AG09319 (cell line): ENCODE measurements at regions not wholly inside any gene's neighbourhood (a gene's known extent, or its start where the extent isn't known, plus 50 kb on each side); places are given as distances from the start of the nearest gene placed in this dataset.
"Not testable (repeated sequence)": the region's sequence is repeated elsewhere in the genome, so short reads cannot be mapped to it uniquely, and the experiment has no call there.

ENCODE experiments used
- DNase-seq: peaks from one replicate; pipeline ENCODE4 v3.0.0-alpha.2; 2010; ENCODE audit warnings: low read depth; ENCODE audit errors: extremely low read depth
- TF ChIP-seq, protein P1 (sequence below): IDR thresholded peaks from 2 replicates; pipeline ENCODE4 v1.5.1; 2011; ENCODE audit warnings: low read depth, mild to moderate bottlenecking, inconsistent platforms, low read length, moderate library complexity

DNA sequence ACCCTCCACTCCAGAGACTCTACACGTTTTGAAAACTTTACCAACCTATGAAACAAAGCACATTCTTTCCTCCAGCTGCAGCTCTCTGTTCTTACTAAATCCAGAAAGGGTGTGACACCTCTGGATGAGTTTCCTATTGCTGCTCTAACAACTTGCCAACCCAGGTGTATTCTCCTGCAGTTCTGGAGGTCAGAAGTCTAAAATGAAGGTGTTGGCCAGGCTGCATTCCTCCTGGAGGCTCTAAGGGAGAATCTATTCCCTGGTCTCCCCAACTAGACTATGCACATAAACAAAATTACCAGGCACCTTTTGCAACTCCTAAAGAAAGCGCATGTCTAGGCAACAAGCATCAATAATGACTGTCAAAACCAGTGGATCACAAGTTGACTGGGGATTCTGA, 128.8 kb downstream of the NUFIP1 start:
- TF ChIP-seq, protein P1, sequence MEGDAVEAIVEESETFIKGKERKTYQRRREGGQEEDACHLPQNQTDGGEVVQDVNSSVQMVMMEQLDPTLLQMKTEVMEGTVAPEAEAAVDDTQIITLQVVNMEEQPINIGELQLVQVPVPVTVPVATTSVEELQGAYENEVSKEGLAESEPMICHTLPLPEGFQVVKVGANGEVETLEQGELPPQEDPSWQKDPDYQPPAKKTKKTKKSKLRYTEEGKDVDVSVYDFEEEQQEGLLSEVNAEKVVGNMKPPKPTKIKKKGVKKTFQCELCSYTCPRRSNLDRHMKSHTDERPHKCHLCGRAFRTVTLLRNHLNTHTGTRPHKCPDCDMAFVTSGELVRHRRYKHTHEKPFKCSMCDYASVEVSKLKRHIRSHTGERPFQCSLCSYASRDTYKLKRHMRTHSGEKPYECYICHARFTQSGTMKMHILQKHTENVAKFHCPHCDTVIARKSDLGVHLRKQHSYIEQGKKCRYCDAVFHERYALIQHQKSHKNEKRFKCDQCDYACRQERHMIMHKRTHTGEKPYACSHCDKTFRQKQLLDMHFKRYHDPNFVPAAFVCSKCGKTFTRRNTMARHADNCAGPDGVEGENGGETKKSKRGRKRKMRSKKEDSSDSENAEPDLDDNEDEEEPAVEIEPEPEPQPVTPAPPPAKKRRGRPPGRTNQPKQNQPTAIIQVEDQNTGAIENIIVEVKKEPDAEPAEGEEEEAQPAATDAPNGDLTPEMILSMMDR: no peak
- no peak for DNase-seq

DNA sequence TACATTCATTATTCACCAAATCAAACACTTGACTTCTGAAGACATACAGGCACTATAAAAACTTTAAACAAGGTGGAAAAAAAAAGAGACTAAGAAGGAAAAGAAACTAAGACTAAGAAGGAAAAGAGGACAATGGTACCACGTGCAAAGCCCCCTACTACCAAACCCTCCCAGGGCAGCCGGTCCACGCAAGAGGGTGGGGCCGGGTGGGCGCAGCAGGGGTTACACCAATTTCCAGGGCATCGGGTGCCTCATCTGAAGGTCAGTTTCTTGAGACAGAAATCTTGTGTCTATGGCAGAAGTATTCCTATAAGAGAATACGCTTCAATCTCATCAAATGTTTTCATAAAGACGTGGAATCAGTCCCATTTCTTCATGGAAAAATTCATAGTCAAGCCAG, 131.5 kb downstream of the NUFIP1 start:
- TF ChIP-seq, protein P1: no peak
- DNase-seq: no peak

DNA sequence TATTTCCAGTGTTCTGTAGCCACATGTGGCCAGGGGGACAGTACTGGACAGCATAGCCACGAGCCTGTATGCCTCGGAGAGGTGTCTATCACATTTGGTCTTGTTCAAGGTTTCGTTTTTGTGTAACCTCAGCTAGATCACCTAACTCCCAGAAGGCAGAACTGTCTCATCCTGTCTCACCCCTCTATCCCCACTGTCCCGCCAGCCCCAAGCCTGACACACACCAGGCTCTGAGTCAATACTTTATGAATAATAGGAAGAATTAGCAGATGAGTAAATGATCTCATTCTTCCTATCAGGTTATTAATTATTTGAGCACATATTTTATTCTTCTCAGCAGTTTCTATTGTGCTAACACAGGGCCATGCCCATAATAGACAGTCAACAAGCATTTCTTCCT, 132.2 kb downstream of the NUFIP1 start:
- no peak for DNase-seq
- TF ChIP-seq, protein P1: no peak

DNA sequence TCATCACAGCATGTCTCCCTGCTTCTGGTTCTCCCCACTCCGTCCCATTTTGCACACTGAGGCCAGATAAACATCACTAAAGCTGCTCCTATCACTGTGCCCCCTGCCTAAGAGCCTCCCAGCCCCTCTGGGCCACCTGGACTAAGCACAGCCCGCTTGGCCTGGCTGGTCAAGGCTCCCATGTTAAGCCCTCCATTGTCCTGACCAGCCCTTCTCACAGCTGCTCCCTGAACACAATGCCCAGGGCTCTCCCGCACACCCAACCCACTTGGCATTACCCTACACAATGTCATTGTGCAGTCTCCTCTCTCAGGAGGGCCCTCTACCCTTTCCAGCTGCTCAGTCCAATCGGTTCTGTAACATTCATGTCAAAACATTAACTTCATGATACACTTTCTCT, 133.4 kb downstream of the NUFIP1 start:
- DNase-seq: no peak
- TF ChIP-seq, protein P1: no peak

DNA sequence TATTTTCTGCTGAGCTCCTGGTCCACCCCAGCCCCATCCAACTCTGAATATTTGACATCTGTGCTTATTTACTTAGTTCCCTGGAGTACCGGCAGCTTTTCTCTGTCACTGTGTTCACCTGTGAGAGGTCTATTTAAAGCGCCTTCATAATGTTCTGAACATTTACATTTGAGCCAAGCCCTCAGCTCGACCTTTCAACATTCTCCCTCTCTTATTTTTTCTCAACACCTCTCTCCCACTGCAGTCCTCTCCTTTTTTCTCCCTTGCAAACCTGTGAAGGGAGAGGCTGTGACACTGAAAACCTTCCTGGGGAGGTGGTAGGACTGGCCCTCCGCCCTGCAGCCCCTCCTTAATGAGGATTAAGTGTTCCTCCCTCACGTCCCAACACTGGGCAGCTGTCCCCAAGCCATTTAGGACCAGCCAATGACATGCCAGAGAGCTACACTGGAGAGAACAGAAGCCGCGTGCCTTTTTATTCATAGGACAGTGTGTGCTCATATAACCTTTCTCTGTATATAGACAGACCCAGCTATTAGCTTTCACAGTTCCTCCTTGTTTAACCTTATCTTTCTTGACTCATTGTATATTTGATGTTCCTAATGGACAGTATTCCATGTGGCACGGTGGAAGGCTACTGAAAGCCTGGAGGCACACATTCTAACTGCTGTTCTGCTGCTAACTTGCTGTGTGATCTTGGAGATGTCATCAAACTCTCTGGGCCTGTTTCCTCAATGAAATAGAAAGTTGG, 134.8 kb downstream of the NUFIP1 start:
- DNase-seq: no peak
- TF ChIP-seq, protein P1: no peak

DNA sequence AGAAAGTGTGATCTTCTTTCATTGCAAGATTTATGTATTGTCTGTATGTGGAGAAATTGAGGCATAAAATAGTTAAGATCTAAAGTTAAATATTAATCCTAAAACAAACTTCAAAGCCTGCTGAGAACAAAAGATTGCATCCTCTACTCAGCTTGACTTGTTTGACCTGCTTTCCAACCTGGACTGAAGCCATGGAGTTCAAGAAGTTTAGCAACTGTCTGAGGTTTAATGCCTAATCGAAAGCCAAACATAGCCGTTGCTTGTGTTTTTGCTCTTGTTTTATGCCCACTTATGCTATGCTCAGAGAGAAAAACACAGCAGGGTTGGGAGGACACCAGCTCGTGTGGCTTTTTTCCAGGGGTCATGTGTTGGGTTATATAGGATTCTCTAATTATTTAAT, 135.6 kb downstream of the NUFIP1 start:
- TF ChIP-seq, protein P1: no peak
- DNase-seq: no peak

DNA sequence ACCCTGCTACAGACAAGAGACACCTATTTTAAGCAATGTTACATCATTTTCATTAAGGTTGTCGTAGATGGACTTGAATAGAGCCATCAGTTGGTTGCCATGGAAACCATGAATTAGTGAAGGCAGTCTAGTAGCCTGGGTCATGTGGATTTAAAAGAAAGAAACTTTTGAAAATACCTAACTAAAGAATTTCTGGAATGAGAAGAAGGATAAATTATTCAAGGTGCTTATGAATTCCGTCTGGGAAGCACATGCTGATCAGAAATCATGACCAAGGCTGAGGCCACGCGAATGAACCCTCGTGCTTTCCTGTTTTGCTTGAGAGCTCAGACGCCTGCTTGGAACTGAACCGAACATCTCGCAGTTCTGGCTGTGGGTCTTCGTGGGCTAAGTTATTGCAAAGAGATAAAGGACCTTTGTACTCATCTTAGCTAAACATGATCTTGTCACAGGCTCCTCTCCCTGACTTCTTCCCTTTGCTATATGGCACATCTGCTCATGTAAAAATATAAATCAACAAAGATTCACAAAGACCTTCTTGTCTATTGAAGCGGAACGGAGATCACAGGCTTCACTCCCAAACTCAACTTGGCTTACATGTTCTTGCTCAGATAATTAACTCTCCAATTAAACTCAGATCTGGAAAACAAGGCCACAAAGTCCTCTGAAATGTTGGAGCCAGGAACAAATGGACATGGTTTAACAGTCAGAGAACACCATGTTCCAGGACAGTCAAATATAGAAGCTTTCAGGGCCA, 140.2 kb downstream of the NUFIP1 start:
- TF ChIP-seq, protein P1: no peak
- no peak for DNase-seq

DNA sequence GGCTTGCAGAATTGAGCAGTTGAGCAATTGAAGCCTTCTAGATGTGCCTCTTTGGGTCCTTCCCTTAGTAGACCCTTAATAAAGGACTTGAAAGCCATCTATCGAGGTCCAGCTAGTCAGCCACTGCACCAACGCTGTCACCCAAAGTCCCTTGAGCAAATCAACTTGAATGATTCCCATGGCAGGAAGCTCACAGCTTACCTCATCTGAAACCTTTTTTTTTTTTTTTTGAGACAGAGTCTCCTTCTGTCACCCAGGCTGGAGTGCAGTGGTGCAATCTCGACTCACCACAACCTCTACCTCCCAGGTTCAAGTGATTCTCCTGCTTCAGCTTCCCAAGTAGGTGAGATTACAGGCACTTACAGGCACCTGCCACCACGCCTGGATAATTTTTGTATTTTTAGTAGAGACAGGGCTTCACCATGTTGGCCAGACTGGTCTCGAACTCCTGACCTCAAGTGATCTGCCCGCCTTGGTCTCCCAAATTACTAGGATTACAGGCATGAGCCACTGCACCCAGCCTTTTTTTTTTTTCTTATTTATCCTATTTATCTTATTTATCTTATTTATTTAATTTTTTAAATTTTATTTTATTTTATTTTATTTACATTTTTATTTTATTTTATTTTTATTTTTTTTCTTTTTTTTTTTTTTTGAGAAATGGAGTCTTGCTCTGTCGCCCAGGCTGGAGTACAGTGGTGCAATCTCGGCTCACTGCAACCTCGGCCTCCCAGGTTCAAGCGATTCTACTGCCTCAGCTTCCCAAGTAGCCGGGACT, 143.8 kb downstream of the NUFIP1 start:
- not testable (repeated sequence) for DNase-seq
